ENCODE measurements at regions not wholly inside any gene's neighbourhood (a gene's known extent, or its start where the extent isn't known, plus 50 kb on each side); places are given as distances from the start of the nearest gene placed in this dataset.

DNA sequence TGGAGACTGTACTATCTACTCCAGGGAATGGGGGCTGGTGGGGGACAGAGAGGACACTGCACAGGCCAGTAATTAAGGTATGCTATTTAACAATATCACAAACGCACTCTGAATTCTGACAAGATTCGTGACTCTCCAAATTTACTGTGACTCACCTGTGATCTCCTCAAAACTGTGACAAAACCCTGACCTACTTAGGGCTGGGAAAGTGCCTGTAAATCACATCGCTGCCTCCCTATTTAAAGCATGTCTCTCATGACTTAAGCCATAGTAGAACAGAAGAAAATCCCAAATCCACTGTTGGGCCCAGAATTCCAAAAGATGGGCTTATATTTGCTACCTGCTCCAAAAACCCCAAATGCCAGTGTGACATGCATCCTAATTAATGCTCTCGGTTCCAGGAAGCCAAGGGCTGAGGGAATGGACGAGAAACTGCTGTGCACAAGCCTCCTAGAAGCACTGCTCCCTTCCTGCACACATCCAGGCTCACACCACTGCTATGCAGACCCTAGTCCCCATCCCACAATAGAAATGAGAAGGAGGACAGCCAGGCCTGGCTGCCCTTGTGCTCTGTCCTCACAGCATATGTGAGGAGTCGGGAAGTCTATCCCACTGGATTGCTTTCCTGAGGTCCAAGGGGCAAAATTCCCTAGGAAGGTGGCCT, 187.7 kb upstream of the CHRNA7 start:
- DNase-seq: no peak

DNA sequence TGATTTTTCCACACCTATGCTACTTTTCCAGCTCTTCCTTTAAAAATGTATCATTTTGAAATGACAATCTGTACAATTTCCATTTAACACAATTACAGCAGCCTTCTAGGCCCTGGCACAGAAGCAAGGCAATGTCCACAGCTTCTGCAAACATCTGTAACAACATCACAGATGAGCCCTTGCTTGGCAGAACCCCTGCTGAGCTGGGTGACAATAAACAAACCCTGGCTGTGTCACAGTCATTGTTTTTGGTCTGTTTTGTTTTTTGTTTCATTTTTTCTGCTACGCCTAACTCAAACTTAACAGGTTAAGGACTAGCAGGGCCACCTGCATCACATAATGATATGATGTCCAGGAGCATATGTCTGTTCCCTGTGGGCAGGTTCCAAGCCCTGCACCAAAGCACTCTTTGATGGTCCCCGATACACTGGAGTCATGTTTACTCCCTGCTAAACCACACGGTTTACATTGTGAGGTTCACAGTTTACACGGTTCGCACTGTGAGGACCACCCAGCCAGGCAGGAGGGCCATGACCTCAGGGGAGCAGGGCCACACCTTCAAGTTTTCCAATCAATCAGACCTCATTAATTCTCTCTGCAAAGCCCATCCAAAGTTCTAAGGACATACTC, 186.8 kb upstream of the CHRNA7 start:
- DNase-seq: no peak

DNA sequence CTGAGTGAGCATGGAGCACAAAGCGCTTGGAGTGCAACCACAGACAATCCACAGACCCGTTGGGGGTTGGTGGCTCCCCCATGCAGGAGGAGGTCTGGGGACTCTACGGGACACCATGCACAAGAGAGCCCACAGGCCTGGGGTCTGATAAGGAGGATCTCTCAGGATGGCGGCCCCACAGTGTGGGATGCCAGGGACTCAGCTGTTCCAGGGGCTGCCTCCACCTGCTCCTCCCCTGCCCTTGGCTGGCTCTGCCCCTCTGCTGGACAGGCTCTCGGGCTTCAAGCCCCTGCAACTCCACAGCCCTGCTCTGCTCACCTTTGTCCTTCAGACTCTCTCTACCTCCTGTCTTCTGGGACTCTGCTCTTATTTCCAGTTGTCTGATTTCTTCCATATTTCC, 184.5 kb upstream of the CHRNA7 start:
- DNase-seq: no peak

DNA sequence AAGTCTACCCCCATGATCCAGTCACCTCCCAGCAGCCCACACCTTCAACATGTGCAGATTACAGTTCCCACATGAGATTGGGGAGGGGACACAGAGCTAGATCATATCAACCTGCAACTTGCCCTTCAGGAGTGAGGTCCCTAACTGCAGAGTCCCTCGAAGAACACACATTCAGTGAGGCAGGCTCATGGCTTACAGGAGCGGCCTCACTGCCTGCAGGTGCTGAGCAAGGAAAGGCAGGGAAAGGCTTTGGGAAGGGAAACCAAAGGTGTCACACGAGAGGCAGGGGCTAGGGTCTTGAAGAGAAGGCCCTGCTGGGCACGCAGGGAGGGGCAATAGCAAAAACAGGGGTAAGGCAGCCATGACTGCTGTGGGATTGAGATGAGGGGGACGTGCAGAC, 182.4 kb upstream of the CHRNA7 start:
- no peak for DNase-seq

DNA sequence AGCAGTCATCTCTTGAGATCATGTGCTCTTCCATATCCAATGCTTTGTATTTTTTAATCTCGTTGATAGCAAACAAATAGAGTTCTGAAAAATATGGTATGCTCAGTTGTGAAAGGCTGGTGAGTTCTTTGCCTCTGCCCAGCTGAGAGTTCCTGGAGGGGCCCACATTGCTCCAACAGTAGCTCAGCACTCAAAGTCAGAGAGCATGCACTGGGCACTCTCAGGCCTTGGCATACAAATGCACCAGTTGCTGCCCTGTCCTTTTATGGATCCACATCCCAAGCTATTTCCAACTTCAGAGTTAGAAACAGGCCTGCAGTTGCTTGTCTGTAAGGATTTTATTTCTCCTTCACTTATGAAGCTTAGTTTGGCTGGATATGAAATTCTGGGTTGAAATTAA, 181.7 kb upstream of the CHRNA7 start:
- no peak for DNase-seq

DNA sequence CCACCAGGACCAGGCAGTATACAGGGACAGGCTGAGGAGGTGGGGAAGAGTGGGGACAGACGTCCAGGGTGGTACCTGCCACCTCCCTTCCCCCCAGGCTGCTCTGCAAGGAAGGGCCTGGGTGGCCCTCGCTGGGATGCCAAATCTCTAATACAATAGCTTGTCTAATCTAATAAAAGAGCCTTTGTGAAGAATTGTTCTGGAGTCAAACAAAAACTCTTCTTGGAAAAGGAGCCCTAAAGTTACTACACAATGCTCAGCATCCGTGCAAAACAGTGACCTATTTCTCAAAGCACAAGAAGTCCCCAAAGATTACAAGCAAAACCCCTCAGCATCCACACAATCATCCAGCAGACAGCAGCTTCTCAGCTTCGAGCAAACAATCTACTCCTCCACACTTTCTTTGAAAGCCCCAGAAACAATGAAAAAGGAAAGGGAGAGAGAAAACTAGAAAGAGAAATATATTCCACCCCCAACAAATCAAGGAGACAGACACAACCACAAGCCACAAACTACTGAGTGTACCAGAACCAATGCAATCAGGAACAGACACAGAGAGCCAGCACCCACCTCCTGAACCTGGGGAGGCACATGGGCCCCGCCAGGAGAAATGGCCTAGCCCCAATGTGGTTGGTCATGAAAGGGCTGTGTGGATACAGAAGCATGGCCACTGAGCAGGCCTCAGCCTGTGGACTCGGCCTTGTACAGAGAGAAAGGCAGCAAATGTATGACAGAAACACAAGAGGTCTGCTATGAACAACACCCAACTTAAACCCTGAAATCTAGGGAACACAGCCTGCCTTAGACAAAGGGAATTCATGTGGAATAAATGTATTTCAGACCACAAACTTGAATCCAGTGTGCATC, 177.1 kb upstream of the CHRNA7 start:
- no peak for DNase-seq

DNA sequence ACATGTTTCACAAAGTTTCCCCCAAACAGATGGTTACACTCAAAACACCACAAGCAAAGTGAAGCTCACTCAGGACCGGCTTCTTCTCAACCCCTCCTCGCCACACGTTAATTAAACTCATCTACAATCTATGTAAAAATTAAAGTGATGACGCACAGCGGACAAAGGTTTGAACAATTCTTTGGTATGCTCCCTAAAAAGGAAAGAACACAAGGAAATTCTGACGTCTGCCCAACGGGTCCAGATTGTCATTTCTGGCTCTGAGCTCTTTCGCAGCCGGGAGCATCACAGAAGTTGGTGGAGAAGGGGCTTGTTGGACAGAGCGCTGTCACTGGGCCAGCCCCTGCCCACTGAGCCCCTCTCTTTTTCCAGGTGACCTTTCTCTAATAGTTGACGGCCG, 173.7 kb upstream of the CHRNA7 start:
- DNase-seq: no peak

DNA sequence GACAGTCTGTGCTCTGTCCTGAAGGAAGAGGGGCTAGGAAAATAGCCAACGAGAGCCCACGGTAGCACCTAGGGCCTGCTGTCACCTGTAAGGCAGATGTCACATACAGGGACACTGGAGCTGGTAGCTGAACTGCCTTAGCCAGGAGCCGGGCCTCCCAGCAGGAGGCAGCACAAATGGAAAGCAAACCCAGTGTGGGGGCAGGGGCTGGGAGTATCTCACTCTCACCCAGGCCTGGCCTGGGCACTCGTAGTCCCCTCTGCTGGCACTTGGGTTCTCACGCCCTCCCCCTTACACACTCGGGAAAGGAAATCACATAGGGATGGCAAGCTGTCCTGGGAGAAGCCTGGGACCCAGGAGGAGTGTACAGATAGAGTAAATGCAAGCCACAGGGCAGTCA, 173.1 kb upstream of the CHRNA7 start:
- DNase-seq: no peak

DNA sequence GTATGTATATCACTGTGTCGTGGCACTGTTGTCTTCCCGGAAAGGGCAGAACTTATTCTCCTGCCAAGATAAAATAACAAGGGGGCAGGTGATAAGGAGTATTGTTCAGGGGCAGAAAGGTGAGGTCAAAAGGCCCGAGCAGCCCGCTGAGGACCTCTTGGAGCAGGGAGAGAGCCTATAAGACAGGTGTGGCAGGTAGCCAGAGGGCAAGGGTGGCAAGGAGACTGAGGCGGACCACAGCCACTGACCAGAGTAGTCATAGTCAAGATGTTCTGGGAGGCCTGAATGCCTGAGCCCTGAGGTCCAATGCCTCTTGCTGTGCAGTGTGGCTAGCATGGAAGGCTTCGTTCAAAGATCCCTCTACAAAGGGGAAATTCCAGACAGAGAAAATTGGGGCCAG, 172.3 kb upstream of the CHRNA7 start:
- DNase-seq: no peak

DNA sequence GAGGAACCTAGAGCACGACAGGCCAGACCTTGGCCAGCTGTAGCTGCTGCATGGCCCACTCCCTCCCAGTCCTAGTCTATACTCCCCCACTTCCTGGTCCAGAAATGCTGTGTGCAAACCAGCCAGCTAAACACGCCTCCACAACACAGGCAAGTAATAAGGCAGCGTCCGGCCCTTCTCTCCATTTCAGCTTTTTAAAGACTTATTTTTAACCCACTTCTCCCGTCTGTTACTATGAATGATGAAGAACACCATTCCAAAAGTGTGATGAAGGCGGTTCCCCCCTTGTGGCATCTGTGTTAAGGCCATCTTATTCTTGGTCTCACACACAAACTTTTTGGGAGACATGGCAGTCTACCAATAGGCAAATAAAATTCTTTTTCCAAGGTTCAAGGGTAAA, 164.1 kb upstream of the CHRNA7 start:
- no peak for DNase-seq

DNA sequence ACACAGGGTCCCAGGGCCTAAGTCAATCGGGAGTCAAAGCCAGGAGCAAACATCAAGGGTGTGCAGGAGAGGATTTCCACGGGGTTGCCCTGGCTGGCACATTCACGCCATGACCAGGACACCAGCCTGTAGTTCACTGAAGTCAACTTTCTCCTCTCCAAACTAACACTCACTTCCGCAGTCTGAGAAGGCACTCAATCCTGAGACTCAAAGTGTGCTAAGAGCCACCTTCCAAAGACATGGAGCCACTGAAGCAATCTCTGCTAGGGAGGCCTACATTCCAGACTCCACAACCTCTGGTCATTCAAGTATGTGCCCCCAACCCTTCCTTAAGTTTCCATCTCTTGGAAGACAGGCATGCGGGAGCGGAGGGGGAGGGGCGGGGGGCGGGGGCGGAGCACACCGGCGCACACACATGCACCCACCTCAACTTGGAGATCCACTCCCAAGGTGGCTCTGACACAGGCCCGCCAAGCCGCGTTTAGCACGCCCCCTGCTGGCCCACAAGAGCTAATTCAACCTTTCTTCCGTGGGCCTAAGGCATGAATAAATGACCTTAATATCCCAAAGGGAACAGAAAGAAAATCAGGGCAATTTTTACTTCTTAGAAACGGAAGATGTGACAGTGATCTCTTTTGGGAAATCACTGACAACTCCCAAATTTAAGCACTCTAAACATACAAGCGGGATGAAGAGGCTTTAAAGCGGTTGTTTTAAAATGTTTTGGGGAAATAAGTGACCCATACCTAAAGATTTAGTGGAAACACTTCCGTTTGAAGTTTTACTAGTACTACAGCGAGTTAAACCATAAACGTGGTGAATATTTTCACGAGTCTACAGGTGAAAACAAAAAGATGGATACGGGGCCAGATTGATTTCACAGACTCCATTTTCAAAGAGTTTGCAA, 162.5 kb upstream of the CHRNA7 start:
- DNase-seq: peak; percentile 71

DNA sequence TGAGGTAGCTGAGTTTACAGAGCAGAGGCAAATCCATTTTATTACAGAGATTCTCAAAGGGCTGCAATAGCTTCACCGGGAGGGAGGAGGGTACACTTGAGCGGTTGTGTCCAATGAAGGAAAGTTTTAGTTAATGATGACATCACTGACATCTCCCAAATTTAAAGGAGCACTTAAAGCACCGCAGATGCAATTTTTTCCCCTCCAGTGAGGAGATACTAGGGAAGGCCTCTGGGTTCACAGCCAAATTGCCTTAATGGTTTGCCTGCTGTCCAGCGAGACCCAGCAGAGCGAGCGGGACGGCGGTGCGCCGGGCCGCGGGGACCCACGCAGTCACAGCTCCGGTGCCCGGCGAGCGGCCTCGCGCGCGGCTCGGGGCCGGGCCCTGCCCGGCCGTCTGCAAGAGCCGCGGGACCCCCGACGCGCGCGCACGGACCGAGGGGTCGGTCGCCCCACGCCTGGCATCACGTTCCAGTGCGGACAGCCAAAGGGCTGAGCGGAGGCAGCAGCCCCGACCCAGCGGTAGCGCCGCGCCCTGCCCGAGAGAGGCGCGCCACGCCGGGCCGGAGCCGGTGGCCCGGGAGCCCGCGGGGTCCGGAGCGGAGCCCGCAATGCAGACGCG, 160.5 kb upstream of the CHRNA7 start:
- DNase-seq: peak; percentile 7

DNA sequence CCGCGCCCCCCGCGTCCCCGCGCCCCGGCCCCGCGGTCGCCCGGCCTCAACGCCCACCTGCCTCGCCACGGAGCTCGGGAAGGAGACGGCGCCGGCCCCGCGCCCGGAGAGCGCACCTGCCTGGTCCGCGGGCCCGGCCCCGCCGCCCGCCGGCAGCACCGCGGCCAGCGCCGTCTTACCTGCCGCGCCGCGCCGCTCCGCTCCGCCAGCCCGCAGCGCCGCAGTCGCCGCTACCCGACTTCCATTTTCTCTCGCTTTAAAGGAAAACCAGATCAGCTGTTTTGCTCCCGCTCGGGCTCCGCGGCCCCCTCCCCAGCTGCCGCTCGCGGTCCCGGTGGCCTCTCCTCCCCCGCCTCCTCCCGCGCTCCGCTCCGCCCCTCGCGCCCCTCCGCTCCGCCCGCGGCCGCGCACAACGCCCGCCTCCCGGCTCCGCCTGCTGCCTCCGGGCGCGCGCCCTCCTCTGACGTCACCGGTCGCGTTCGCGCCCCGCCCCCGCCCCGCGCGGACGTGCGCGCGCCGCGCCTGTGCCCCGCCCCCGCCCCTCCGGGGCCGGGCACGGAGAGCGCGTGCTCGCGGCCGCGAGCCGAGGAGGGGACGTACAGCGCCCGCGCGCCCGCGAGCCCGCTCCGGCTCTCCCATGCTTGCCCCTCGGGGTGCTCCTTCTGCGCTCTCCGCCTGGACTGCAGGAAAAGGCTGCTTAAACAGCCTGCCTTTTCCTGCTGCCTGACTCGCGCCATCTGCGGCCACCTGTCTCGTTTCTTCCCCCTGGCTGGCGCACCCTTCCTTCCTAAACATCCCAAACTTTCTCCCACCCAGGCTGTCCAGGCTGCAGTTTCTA, 159.8 kb upstream of the CHRNA7 start, which contains the start of gene OTUD7A:
TSS of gene OTUD7A (minus strand) at position 346 of the 838 bp plus-strand sequence.
- DNase-seq: peak; percentile 86

DNA sequence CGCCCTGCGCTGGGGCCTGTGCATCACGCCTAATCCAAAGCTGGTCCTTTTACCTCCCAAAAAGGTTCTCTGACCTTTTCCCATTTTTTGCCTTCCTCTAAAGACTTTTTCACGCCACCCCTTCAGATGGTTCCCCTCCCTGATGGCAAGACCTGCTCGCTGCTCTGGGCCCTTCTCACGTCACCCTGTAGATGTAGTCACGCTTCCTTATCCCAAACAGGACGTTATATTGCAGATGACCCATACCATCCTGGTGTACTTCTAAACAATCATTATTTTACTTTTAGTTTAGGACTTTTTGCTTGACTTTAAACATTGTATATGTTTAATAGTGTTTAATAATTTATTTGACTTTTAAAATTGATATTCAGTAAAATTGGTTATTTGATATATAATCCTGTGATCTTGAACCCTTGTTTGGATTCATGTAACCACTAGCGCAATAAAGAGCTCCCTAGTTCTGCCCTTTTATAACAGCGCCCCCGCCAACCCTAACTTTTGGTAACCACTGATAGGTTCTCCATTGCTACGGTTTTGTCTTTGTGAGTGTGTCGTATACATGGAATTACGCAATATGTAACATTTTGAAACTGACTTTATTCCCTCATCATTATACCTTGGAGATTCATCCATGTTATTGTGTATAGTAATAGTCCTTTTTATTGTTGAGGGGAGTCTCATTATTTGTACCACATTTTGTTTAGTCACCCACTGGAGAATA, 159.0 kb upstream of the CHRNA7 start:
- DNase-seq: peak; percentile 24

DNA sequence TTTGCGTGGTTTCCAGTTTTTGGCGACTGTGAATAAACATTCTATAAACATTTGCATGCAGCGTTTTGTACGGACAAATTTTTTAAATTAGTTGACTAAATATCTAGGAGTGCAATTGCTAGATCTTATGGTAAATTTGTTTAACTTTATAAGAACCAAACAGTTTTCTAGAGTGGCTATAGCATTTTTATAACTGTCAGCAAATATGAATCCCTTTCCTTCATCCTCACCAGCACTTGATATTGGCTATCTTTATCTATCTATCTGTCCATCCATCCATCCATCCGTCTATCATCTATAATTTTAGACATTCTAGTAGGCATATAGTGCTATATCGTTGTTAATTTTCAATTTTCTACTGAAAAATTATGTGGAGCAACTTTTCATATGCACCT, 158.4 kb upstream of the CHRNA7 start:
- no peak for DNase-seq

DNA sequence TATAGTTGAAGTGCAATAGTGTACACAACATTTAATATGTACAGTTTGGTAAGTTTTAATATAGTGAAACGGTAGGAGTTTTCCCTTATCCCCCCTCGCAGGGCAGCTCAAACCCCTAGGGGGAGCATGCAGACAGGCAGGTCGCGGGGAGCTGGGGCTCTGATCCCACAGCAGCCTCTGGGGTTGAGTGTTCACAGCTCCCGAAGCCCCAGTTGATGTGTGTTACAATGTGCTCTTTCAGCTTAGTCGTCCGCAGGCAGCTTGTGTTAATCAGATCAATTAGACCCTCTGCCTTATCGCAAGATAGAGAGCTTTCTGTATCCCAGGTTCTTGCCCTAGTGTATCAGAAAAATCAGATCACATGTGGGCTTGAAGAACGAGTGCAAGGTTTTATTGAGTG, 143.1 kb upstream of the CHRNA7 start:
- no peak for DNase-seq

DNA sequence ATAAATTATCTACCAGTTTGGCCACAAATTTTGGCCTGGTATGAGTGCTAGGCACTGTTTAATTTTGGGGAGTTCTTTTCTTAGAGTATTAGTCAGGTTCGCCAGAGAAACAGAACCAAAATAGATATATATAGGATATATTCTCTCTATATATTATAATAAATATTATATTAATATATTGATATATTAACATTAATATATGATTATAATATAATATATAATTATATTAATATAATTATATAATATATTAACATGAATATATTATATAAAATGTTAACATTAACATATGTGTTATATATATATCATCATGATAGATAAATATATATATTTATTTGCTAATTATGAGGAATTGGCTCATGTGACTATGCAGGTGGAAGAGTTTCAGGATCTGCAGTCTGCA, 137.8 kb upstream of the CHRNA7 start:
- no peak for DNase-seq

DNA sequence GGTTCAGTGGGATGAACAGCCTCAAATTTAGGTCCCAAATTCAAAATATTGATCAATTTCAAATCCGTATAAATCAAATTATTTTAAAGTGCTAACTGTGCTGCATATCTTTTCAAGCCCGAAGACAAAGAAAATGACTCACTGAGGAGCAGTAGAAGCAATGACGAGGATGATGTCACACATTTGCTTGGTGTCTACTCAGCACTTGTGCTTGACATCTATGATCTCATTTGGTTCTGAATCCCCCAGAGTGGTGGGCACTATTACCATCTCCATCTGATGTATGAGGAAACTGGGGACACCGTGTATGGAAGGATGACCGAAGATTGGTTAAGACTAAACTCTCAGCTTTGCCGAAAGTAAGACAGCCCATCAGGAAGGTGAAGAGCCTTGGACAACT, 136.5 kb upstream of the CHRNA7 start:
- no peak for DNase-seq

DNA sequence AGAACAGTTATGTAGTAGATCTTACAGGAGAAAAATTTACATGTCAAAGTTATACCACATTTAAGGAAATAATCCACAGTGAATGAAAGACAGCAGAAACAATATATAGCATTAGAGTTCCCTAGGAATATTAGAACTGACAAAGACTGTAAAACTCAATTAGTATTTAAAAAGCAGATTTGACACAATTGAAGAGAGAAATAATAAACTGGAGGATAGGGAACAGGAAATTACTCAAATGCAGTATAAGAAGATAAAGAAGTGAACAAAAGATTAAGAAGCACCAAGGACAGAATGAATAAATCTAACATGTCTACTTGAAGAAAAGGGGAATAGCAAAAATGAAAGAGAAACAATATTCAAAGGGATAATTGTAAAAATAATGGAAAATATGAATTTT, 132.6 kb upstream of the CHRNA7 start:
- DNase-seq: no peak

DNA sequence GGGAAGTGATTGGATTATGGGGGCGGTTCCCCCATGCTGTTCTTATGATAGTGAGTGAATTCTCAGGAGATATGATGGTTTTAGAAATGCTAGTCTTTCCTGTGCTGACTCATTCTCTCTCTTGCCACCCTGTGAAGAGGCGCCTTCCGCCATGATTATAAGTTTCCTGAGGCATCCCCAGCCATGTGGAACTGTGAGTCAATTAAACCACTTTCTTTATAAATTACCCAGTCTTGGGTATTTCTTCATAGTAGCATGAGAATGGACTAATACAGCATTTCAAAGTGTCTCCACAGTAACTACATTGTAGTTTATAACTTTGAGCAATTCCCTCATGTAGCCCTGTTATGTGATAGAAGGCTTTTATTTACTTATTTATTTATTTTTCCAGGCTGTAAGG, 128.8 kb upstream of the CHRNA7 start:
- no peak for DNase-seq

DNA sequence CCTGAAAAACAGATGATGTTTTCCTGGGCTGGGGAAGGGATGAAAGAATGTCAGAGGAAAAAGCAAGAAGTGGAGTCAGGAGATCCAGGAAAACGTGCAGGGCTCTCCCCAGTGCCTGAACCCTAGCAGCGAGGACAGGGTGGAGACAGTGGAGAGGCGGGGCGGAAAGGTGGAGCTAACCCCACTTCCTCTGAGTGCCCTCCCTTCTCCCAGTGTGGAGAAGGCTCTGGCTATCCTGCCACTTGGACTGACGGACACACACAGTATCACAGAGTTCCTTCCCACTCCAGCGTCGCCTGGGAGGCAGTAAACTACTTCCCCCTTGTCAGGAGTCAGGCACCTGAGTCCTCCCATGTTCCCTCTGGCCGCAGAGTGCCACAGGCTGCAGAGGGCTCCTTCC, 125.3 kb upstream of the CHRNA7 start:
- DNase-seq: no peak
